DND-41 (cell line): ENCODE measurements at regions not wholly inside any gene's neighbourhood (a gene's known extent, or its start where the extent isn't known, plus 50 kb on each side); places are given as distances from the start of the nearest gene placed in this dataset.

Source experiments
- ATAC-seq: fragments of 200-7000 bp; cut with Tn5 transposase; 3 replicates; pipeline ENCODE4 v1.9.1; 2021; ENCODE audit warnings: low read depth; ENCODE audit not compliant: insufficient read depth
- DNase-seq: peaks from one replicate; pipeline ENCODE4 v3.0.0-alpha.2; 2020
- H2AFZ ChIP-seq: 2 replicates; pipeline ENCODE4 v1.6.0; 2012; ENCODE audit warnings: low read depth, low read length
- H3K27ac ChIP-seq: 2 replicates; pipeline ENCODE4 v1.5.1; 2012; ENCODE audit warnings: low read length, inconsistent platforms
- H3K27me3 ChIP-seq: fragments of 200-600 bp; sonication (generic); 2 replicates; pipeline ENCODE4 v1.6.0; 2012; ENCODE audit warnings: low read length, mild to moderate bottlenecking, inconsistent platforms; ENCODE audit not compliant: insufficient read depth, poor library complexity
- H3K36me3 ChIP-seq: 2 replicates; pipeline ENCODE4 v1.5.1; 2012; ENCODE audit warnings: low read length, inconsistent platforms; ENCODE audit not compliant: insufficient read depth
- H3K4me1 ChIP-seq: 2 replicates; pipeline ENCODE4 v1.5.1; 2012; ENCODE audit warnings: mild to moderate bottlenecking, low read length; ENCODE audit not compliant: insufficient read depth
- H3K4me2 ChIP-seq: 2 replicates; pipeline ENCODE4 v1.6.0; 2012; ENCODE audit warnings: mild to moderate bottlenecking, moderate library complexity, low read length, inconsistent platforms; ENCODE audit not compliant: insufficient read depth
- H3K4me3 ChIP-seq, 2 experiments: fragments of 200-600 bp in 1 of 2; shearing (Covaris generic) in 1 of 2; 2 replicates each; pipeline ENCODE4 v1.5.1; 2012 to 2016; ENCODE audit warnings: inconsistent platforms in 2 of 2, low read length in 2 of 2, mild to moderate bottlenecking in 2 of 2, low read depth in 1 of 2, moderate library complexity in 1 of 2
- H3K79me2 ChIP-seq: 2 replicates; pipeline ENCODE4 v1.6.0; 2012; ENCODE audit warnings: low read length, inconsistent platforms; ENCODE audit not compliant: insufficient read depth
- H3K9ac ChIP-seq: 2 replicates; pipeline ENCODE4 v1.6.0; 2012; ENCODE audit warnings: low read depth, mild to moderate bottlenecking, inconsistent platforms, low read length, moderate library complexity
- H3K9me3 ChIP-seq: 2 replicates; pipeline ENCODE4 v1.5.1; 2012; ENCODE audit warnings: low read length, moderate library complexity, mild to moderate bottlenecking, inconsistent platforms; ENCODE audit not compliant: insufficient read depth, severe bottlenecking
- H4K20me1 ChIP-seq: 2 replicates; pipeline ENCODE4 v1.6.0; 2012; ENCODE audit warnings: low read length; ENCODE audit not compliant: insufficient read depth
- EZH2 ChIP-seq: IDR thresholded peaks from 3 replicates; pipeline ENCODE4 v1.6.1; 2012; ENCODE audit warnings: borderline replicate concordance, low read depth, mild to moderate bottlenecking, moderate library complexity, low read length, inconsistent platforms; ENCODE audit not compliant: severe bottlenecking
- TF ChIP-seq, protein P1 (sequence below): IDR thresholded peaks from 2 replicates; pipeline ENCODE4 v1.5.1; 2012; ENCODE audit warnings: borderline replicate concordance, low read length, moderate library complexity, mild to moderate bottlenecking; ENCODE audit not compliant: poor library complexity, severe bottlenecking; ENCODE audit errors: extremely low read depth

DNA sequence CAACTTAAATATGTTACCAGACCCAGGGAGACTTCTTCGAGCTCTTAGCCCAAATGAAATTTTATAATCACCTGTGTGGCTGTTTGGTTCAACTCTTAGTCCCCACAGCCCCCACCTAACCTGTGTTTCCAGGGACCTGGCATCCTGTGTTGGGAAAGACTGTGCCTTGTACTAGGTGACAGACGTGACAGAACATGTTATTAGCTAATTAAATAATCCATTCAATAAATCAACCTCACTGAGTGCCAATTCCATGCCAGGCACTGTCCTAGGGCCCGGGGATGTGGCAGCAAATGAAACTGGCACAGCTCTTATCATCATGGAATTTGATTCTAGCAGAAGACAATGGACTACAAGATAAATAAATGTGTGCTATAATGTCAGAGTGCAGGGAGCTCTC, 431.9 kb downstream of the MIAT start:
- Histone ChIP-seq H3K9ac (no peak overlapping the region), H3K27ac (no peak overlapping the region), H3K4me3 (no peak overlapping the region), H3K27me3 (peaks cover 2% of the 10 kb centered on the region), H3K4me1 (no peaks in the 10 kb centered on the region), H3K9me3 (no peaks in the 10 kb centered on the region), H3K4me2 (no peak overlapping the region), H3K36me3 (no peaks in the 10 kb centered on the region), H2AFZ (no peak overlapping the region), H3K79me2 (no peaks in the 10 kb centered on the region), H4K20me1 (no peaks in the 10 kb centered on the region)
- no peak for TF ChIP-seq EZH2
- TF ChIP-seq, protein P1, sequence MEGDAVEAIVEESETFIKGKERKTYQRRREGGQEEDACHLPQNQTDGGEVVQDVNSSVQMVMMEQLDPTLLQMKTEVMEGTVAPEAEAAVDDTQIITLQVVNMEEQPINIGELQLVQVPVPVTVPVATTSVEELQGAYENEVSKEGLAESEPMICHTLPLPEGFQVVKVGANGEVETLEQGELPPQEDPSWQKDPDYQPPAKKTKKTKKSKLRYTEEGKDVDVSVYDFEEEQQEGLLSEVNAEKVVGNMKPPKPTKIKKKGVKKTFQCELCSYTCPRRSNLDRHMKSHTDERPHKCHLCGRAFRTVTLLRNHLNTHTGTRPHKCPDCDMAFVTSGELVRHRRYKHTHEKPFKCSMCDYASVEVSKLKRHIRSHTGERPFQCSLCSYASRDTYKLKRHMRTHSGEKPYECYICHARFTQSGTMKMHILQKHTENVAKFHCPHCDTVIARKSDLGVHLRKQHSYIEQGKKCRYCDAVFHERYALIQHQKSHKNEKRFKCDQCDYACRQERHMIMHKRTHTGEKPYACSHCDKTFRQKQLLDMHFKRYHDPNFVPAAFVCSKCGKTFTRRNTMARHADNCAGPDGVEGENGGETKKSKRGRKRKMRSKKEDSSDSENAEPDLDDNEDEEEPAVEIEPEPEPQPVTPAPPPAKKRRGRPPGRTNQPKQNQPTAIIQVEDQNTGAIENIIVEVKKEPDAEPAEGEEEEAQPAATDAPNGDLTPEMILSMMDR: no peak
- no peak for ATAC-seq
- no peak for DNase-seq

DNA sequence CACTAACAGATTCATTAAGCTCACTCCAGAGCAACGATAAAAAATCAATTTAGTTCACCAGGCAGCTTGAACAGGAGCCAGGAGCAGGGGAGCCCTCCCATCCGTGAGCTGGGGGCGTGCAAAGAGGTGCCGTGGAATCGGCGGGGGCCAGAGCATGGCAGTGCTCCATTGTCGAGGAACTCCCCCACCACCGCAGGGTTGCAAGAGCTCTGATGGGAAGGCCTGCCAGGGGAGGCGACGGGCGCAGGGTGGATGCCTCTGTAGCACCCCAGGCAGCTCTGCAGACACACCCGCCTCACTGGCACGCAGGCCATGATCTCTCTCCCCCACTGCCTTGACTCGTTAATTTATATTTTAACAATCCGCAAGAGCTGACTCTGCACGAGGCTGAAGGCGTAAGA, 433.2 kb downstream of the MIAT start:
- no peak for ATAC-seq
- Histone ChIP-seq H3K9ac (no peak overlapping the region), H2AFZ (no peak overlapping the region), H3K4me2 (no peak overlapping the region), H3K4me1 (no peaks in the 10 kb centered on the region), H3K4me3 (no peak overlapping the region), H3K36me3 (no peaks in the 10 kb centered on the region), H3K27ac (no peak overlapping the region), H3K27me3 (no peaks in the 10 kb centered on the region), H3K79me2 (no peaks in the 10 kb centered on the region), H3K9me3 (no peaks in the 10 kb centered on the region), H4K20me1 (no peaks in the 10 kb centered on the region)
- no peak for TF ChIP-seq EZH2
- TF ChIP-seq, protein P1: no peak
- DNase-seq: no peak

DNA sequence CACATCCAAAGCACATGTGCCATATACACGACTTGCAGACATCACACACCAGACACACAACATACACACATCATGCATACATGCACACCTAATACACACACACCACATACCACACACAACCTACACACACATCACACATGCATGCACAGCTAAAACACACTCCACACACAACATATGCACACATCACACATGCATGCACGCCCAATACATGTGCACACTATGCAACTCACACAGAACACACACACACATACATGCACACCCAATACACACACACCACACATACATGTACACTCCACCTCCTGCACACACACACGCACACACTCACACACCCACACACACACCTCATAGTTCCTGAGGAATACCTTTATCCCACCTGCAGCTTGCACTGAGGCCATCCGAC, 436.0 kb downstream of the MIAT start:
- Histone ChIP-seq H3K4me3 (no peak overlapping the region), H3K79me2 (no peaks in the 10 kb centered on the region), H3K27ac (no peak overlapping the region), H3K9me3 (no peaks in the 10 kb centered on the region), H3K36me3 (no peaks in the 10 kb centered on the region), H2AFZ (no peak overlapping the region), H3K4me2 (no peak overlapping the region), H4K20me1 (no peaks in the 10 kb centered on the region), H3K9ac (no peak overlapping the region), H3K4me1 (no peaks in the 10 kb centered on the region), H3K27me3 (no peaks in the 10 kb centered on the region)
- ATAC-seq (no peak), DNase-seq (no peak)
- TF ChIP-seq EZH2: no peak
- TF ChIP-seq, protein P1: no peak

DNA sequence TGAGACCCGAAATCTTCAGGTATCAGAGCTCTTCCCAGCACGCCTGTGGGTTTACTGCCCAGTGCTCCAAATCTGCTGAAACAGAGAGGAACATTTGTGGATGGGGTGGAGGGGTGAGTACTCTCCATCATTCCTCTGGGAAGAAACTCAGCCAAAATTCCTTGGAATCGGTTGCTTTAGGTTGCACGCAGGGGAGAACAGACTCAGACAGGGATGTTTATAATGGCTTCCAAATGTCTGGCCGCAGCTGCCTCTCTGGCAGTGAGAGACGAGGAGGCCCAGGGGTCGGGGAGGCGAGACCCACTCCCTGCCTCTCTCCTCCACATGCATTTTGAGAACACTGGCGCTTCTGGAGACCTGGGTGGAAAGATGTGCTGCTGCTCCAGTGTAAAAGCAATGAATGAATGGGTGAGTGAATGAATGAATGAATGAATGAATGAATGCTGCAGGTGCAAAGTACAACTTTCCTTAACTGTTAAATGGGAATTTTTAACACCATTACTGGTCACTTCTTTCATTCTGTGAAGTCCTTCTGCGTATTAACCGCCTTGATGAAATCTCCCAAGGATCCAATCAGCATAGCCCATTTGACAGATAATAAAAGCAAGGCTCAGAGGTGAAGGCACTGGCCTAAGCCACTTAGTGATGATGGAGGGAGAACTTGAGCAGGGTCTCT, 437.4 kb downstream of the MIAT start:
- ATAC-seq (no peak), DNase-seq (no peak)
- Histone ChIP-seq H3K36me3 (no peaks in the 10 kb centered on the region), H3K27ac (no peak overlapping the region), H3K79me2 (no peaks in the 10 kb centered on the region), H3K9ac (no peak overlapping the region), H3K9me3 (no peaks in the 10 kb centered on the region), H4K20me1 (no peaks in the 10 kb centered on the region), H3K27me3 (no peaks in the 10 kb centered on the region), H3K4me3 (no peak overlapping the region), H2AFZ (no peak overlapping the region), H3K4me2 (no peak overlapping the region), H3K4me1 (no peaks in the 10 kb centered on the region)
- no peak for TF ChIP-seq EZH2
- TF ChIP-seq, protein P1: no peak
